HG02884 (cell line): ENCODE measurements at regions not wholly inside any gene's neighbourhood (a gene's known extent, or its start where the extent isn't known, plus 50 kb on each side); places are given as distances from the start of the nearest gene placed in this dataset.
"Not testable (repeated sequence)": the region's sequence is repeated elsewhere in the genome, so short reads cannot be mapped to it uniquely, and the experiment has no call there.

ENCODE experiments used
- ATAC-seq: cut with Tn5 transposase; IDR thresholded peaks from one replicate; pipeline ENCODE4 v1.9.1; 2021; ENCODE audit warnings: mild to moderate bottlenecking, moderate library complexity; ENCODE audit not compliant: unreplicated experiment

DNA sequence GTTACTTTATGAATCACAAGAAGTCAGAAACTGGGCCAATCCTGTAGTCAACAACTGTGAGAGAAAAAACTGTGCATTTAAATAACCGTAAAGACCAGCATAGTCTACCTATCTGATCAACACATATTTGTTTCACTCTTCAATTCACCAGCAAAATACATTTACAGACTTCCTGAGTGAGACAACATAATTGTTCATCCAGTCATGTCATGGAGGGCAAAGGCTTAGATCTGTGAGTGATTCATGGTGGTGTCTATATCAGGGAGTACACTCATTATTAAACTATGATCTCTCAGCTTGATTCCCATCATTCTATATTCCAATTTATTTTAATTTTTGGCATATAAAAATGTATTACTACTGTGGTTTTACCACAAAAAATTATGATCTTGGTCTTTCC, 694.6 kb downstream of the DNAH5 start:
- ATAC-seq = no peak

DNA sequence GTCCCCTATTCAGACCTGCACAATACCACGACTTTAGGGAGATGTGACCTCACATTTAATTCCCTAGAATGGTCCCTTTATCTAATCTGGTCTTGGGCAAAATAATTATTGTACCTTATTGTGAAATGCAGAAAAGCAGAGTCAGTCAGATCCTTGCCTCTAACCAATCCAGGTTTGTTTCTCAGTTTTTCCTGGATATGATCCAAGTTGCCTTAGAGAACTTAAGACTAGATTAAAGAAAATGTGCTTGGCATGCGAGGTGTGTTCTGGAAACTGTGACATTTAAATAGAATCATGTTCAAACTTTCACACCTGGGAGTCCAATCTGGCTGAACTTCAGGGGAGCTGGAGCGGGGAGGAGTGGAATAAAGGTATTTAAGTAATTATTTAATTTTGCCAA, 696.2 kb downstream of the DNAH5 start:
- ATAC-seq = no peak

- ATAC-seq = no peak
Observed at GRCh38 chr5:13246053-13246452, 698.4 kb downstream of the DNAH5 start.

DNA sequence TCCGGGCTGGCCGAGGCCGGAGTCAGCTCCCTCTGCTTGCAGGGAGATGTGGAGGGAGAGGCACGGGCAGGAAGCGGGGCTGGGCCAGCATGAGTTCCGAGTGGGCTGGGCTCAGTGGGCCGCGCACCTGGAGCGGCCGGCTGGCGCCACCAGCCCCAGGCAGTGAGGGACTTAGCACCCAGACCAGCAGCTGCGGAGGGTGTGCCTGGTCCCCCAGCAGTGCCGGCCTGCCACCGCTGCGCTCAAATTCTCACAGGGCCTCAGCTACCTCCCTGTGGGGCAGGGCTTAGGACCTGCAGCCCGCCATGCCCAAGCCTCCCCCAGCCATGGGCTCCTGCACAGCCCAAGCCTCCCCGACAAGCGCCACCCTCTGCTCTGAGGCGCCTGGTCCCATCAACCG, 700.3 kb downstream of the DNAH5 start:
- no peak for ATAC-seq

DNA sequence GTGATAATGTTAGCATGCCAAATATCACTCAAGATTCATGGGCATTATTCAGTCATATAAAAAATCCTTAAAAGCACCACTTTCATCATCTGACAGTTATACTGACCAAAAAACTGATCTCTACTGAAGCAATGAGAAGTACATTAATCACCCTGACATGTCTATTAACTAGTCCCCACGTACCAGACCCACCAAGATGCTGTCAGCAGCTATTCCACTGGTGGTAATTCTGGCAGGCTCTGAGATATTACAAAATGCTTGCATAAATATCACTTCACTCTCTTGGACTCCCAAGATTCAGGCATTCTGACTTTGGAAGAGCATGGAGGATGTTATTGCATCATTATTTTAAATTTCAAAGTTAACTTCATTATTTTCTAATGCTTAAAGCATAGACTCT, 717.0 kb downstream of the DNAH5 start:
- ATAC-seq = no peak

GRCh38 chr5:13218518-13218917, 726.0 kb downstream of the DNAH5 start:
- no peak for ATAC-seq

- no peak for ATAC-seq
Observed at GRCh38 chr5:13217636-13218035, 726.9 kb downstream of the DNAH5 start.

DNA sequence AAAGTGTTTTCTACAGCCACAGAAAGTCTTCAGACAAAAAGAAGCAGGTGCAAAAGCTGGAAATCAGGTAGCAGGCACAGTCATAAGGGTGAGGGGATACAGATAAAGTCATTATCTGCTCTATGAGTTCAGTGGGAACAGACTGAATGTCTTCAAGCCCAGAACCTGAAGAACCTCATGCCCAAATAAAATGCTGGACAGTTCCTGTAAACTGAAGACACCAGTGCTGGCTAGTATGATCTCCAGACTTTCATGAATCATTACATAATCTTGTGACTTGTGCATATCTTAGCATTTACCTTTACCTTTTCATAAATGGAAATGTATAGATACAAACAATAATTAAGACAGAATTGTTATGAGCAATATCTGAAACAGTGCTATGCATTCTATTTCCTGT, 728.7 kb downstream of the DNAH5 start:
- no peak for ATAC-seq

DNA sequence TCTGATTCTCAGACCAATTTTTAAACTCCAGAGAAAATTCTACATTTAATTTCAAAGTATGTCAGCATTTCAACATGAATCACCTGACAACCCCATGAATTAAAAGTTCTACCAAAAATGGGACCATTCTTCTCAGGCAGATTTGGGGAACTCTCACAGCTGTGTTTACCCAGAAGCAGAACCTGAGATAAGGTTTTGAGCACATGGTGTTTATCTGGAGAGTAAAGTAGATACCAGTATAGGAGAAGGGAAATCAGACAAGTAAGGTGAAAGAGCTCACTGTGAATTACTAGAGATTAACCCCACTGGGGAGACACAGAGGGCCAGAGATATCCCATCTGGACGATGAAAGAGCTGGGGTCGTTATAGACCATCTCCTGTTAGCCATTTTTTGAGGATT, 729.1 kb downstream of the DNAH5 start:
- ATAC-seq = no peak

GRCh38 chr5:13214182-13214581, 730.3 kb downstream of the DNAH5 start:
- ATAC-seq = no peak

- ATAC-seq = no peak
Observed at GRCh38 chr5:13212886-13213285, 731.6 kb downstream of the DNAH5 start.

GRCh38 chr5:13211064-13211463, 733.4 kb downstream of the DNAH5 start:
- no peak for ATAC-seq

- ATAC-seq = no peak
Observed at GRCh38 chr5:13207112-13207511, 737.4 kb downstream of the DNAH5 start.

- no peak for ATAC-seq
Observed at GRCh38 chr5:13201022-13201421, 743.5 kb downstream of the DNAH5 start.

DNA sequence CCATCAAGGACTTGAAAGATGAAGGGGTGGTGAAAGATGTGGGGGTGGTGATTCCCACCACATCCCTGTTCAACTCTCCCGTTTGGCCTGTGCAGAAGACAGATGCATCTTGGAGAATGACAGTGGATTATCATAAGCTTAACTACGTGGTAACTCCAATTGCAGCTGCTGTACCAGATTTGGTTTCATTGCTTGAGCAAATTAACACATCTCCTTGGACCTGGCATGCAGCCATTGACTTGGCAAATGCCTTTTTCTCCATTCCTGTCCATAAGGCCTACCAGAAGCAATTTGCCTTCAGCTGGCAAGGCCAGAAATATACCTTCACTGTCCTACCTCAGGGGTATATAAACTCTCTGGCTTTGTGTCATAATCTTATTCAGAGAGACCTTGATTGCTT, 746.3 kb downstream of the DNAH5 start:
- ATAC-seq = not testable (repeated sequence)

- no peak for ATAC-seq
Observed at GRCh38 chr5:13189532-13189931, 755.0 kb downstream of the DNAH5 start.

GRCh38 chr5:13188371-13188770, 756.1 kb downstream of the DNAH5 start:
- no peak for ATAC-seq

GRCh38 chr5:13187186-13187585, 757.3 kb downstream of the DNAH5 start:
- no peak for ATAC-seq

- no peak for ATAC-seq
Observed at GRCh38 chr5:13186177-13186576, 758.3 kb downstream of the DNAH5 start.

DNA sequence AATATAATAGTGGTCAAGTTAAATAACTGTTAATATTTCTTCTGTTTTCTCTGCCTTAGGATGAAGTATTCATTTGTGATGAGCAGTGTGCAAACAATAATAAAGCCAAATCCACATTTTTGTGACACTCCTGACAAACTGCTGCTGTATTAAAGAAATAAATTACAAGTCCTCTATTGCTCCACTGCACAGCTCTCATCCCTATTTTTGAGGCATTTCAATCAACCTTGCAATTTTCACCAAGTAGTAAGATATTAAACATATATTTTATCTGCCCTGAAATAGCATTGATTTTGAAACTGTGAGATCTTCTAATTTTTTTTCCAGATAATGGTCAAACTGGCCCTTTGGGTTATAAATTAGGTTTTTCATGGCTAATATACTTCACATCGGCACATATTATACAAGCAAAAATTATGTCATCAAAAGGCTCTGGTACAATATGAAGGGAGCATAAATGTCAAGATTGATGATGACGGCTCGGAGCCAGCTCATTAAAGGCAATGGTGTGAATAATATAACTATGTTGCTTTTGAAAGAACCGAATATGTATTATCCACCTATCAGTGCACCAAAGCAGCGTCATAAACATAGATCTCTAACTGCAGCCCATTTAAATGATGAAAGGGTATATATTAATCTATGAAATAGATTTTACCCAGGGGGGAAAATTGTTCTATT, 764.9 kb downstream of the DNAH5 start:
- ATAC-seq = no peak

DNA sequence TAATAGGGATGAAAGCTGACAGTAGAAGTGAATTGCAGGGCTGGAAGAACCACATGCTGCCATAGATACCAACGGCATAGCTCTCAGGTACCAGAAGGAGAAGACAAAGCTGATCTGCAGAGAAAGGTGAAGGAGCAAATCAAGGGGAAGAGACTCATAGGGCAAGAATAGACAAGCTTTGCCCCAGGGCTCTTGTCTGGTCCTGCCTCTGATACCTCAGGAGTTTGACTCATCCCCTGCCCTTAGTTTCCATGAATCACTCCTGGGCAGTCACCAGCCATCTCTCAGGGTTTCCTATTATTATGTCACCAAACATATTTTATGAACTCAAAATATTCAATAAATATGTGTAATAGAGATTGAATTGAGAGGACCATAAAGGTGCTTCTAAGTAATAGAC, 800.9 kb downstream of the DNAH5 start:
- ATAC-seq = no peak

- no peak for ATAC-seq
Observed at GRCh38 chr5:13143214-13143613, 801.3 kb downstream of the DNAH5 start.

- no peak for ATAC-seq
Observed at GRCh38 chr5:13133951-13134350, 810.5 kb downstream of the DNAH5 start.
